Right lobe of liver (tissue), 4 donors: ENCODE measurements at regions not wholly inside any gene's neighbourhood (a gene's known extent, or its start where the extent isn't known, plus 50 kb on each side); places are given as distances from the start of the nearest gene placed in this dataset.

Source experiments
- CTCF ChIP-seq, 4 donors: fragments of 200-600 bp in 3 of 4; fragments of 450-650 bp in 1 of 4; IDR thresholded peaks; one replicate each; pipeline versions ENCODE4 v1.5.1 to v1.8.0; 2016 to 2022; ENCODE audit warnings: antibody characterized with exemption in 4 of 4, mild to moderate bottlenecking in 2 of 4
- POLR2A ChIP-seq: fragments of 450-650 bp; IDR thresholded peaks from one replicate; pipeline ENCODE4 v1.6.1; 2017; ENCODE audit warnings: antibody characterized with exemption, mild to moderate bottlenecking
- donor health status: DM: no; HTN: no; CAD: no.
- donor health status: DM: no; HTN: no; CAD: no.
- donor health status: DM: no; HTN: yes; CAD: no.

GRCh38 chr10:42941295-42941644, 135.6 kb upstream of the RET start:
- no peak for TF ChIP-seq CTCF (IDR thresholded peaks at IDR 0.05)
- TF ChIP-seq POLR2A: no peak
